ENCODE measurements at regions not wholly inside any gene's neighbourhood (a gene's known extent, or its start where the extent isn't known, plus 50 kb on each side); places are given as distances from the start of the nearest gene placed in this dataset.

DNA sequence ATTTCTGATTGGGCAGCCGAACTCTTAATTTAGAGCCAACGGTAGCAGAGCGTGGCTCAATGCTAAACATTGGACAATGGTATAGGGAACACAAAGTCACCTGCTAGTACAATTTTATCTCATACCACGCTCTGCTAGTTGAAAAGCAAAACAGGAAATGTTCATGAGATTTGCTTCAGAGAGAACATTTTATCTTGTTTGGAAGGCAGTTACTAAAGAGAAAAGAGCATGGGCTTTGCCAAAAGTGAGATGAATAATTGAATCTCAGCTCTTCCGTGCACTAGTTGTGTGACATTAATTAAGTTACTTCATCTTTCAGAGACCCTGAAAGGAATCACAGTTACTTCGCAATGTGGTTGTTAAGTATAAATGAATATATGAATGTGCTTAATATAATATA is 161.5 kb upstream of the FAM13C start:
- FAIRE-seq (no peak), DNase-seq (ENCODE audit: low read depth in 1 of 2, low spot score in 2 of 2) (no peak)
- Histone ChIP-seq H2BK20ac (ENCODE audit: low read length) (no peak overlapping the region), H3K4ac (replicated peaks; ENCODE audit: insufficient read length, low read depth, low read length) (no peak overlapping the region), H3K23ac (ENCODE audit: insufficient read length) (no peak overlapping the region), H3K79me2 (ENCODE audit: control insufficient read depth in 1 of 2, insufficient read depth in 2 of 2, low read length in 2 of 2) (no peaks in the 10 kb centered on the region), H2AK5ac (ENCODE audit: low read depth, low read length) (no peak overlapping the region), H4K8ac (ENCODE audit: extremely low read depth, insufficient read depth, low read length) (no peak overlapping the region), H3K9ac (replicated peaks in 1 of 4; ENCODE audit: extremely low read depth in 1 of 4, low read depth in 3 of 4, low read length in 3 of 4) (no peak overlapping the region), H2BK5ac (ENCODE audit: low read depth, low read length) (no peak overlapping the region), H2BK120ac (replicated peaks; ENCODE audit: low read depth, low read length) (no peak overlapping the region), H2AFZ (ENCODE audit: low read length) (no peak overlapping the region), H3K27ac (ENCODE audit: low read depth, low read length) (no peak overlapping the region), H3K18ac (ENCODE audit: extremely low read depth, low read length) (no peak overlapping the region), H3K14ac (ENCODE audit: insufficient read length) (no peak overlapping the region), H3K9me3 (ENCODE audit: insufficient read depth in 2 of 2, low read depth in 1 of 2, low read length in 1 of 2) (no peaks in the 10 kb centered on the region), H2BK12ac (ENCODE audit: low read depth, low read length) (no peak overlapping the region), H4K5ac (ENCODE audit: insufficient read length, low read depth, low read length) (no peak overlapping the region), H3K56ac (replicated peaks; ENCODE audit: insufficient read length, low read depth, low read length) (no peak overlapping the region), H3K23me2 (ENCODE audit: low read depth, low read length) (no peaks in the 10 kb centered on the region), H2BK15ac (ENCODE audit: low read length) (no peak overlapping the region), H4K20me1 (replicated peaks in 1 of 2; ENCODE audit: control insufficient read depth in 1 of 2, insufficient read depth in 2 of 2, low read length in 2 of 2) (no peaks in the 10 kb centered on the region), H3K79me1 (ENCODE audit: low read depth, low read length) (no peaks in the 10 kb centered on the region), H3K4me1 (replicated peaks in 1 of 4; ENCODE audit: control insufficient read depth in 3 of 4, insufficient read depth in 4 of 4, low read length in 3 of 4) (no peaks in the 10 kb centered on the region; a peak in 1 of 7 replicates), H4K91ac (replicated peaks; ENCODE audit: insufficient read length, low read length) (no peak overlapping the region), H3K27me3 (replicated peaks in 1 of 4; ENCODE audit: control insufficient read depth in 3 of 4, extremely low read depth in 1 of 4, insufficient read depth in 3 of 4, low read length in 3 of 4) (no peaks in the 10 kb centered on the region), H3K4me3 (ENCODE audit: extremely low read depth in 1 of 4, insufficient read depth in 2 of 4, low read depth in 3 of 4, low read length in 4 of 4) (no peak overlapping the region), H3K36me3 (ENCODE audit: control insufficient read depth in 2 of 4, insufficient read depth in 4 of 4, low read length in 3 of 4) (no peaks in the 10 kb centered on the region), H3K4me2 (ENCODE audit: insufficient read depth in 1 of 2, low read depth in 2 of 2, low read length in 2 of 2) (no peak overlapping the region)
- ChIA-PET POLR2A (ENCODE audit: partially characterized antibody) (no interaction called here), CTCF (ENCODE audit: partially characterized antibody) (no interaction called here)
- TF ChIP-seq BRCA1 (IDR thresholded peaks at IDR 0.05; ENCODE audit: low read depth, low read length) (no peak), RXRA (IDR thresholded peaks at IDR 0.05; ENCODE audit: insufficient read depth, low read depth, low read length) (no peak), NRF1 (IDR thresholded peaks at IDR 0.05; ENCODE audit: low read depth, low read length) (no peak), SAP30 (IDR thresholded peaks at IDR 0.05; ENCODE audit: insufficient read depth, insufficient replicate concordance, low read length) (no peak)
- WGBS, 2 experiments (ENCODE audit: extremely low coverage in 1 of 2, insufficient coverage in 1 of 2, insufficient read length in 1 of 2, insufficient replicate concordance in 2 of 2, low coverage in 1 of 2, low lambda C conversion rate in 2 of 2, missing lambda C conversion rate in 1 of 2) = 93% methylated on average over 6 of the region's 6 CpGs; no CpG with 5 or more reads in 1 of the 2 experiments
